ENCODE measurements at regions not wholly inside any gene's neighbourhood (a gene's known extent, or its start where the extent isn't known, plus 50 kb on each side); places are given as distances from the start of the nearest gene placed in this dataset.

DNA sequence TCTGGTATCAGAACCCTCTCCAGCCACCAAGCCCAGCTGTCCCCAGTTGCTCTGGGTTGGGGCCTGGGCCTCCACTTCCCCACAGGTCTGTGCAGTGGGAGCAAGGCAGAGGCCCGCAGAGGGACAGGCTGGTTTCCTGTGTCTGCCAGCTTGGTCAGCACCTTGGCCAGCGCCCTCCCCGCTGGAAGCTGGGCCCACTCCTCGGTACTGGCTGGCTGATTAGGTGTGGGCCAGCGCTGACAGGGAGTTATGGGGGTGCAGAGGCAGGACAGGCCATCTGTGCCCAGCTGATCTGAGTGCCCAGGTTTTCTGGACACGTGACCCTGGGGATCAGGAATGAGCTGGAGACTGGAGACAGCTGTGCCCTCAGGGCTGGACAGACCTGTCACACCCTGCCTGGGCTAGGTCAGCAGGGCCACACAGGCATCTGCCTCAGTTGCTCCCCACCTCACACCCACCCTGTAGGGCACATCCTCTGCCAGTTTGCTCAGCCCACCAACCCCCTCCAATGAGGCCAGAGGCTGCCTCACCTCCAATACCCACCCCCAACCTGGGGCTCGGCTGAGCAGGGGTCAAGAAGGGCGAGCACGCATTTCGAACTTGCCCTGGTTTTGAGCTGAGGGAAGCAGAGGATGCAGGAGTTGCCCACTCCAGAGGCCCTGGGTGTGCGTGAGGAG lies 175.3 kb downstream of the IGLL1 start:
- ChIA-PET CTCF (interaction anchor here (0.6 to 3.4 kb wide), 5 partner anchors 19 to 298 kb away, joined by 3 to 10 read pairs (median 3); no protein-coding TSS in a partner anchor), POLR2A (no interaction called here)
- peaks cover 3% of the 10 kb centered on the region; the same call in 1 of the 2 replicates for H3K4me1 ChIP-seq (ENCODE audit: control insufficient read depth, insufficient read depth, low read length)
- no peaks in the 10 kb centered on the region for H3K9me3 ChIP-seq (ENCODE audit: control insufficient read depth, insufficient read depth, low read depth, low read length)
- TF ChIP-seq, protein P1, sequence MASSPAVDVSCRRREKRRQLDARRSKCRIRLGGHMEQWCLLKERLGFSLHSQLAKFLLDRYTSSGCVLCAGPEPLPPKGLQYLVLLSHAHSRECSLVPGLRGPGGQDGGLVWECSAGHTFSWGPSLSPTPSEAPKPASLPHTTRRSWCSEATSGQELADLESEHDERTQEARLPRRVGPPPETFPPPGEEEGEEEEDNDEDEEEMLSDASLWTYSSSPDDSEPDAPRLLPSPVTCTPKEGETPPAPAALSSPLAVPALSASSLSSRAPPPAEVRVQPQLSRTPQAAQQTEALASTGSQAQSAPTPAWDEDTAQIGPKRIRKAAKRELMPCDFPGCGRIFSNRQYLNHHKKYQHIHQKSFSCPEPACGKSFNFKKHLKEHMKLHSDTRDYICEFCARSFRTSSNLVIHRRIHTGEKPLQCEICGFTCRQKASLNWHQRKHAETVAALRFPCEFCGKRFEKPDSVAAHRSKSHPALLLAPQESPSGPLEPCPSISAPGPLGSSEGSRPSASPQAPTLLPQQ (tag by site-specific recombination; IDR thresholded peaks at IDR 0.05) = peak; percentile 49
- peak; percentile 78; the same call in 1 of the 2 replicates for TF ChIP-seq ZFP69B (tag by site-specific recombination; IDR thresholded peaks at IDR 0.05)
- TF ChIP-seq SETDB1 (IDR thresholded peaks at IDR 0.05; ENCODE audit: insufficient read length, low read length) = no peak
- no peak for TF ChIP-seq ZNF335 (tag by site-specific recombination; conservative IDR thresholded peaks at IDR 0.05)
- TF ChIP-seq REST (tag by site-specific recombination; IDR thresholded peaks at IDR 0.05) = peak; percentile 95
- TF ChIP-seq ZNF561 (tag by site-specific recombination; IDR thresholded peaks at IDR 0.05; ENCODE audit: borderline replicate concordance) = no peak
- no peak for TF ChIP-seq KLF8 (tag by site-specific recombination; IDR thresholded peaks at IDR 0.05)
- TF ChIP-seq BCL11A (tag by site-specific recombination; IDR thresholded peaks at IDR 0.05; ENCODE audit: low read depth) = no peak
- TF ChIP-seq ZNF621 (tag by site-specific recombination; IDR thresholded peaks at IDR 0.05) = no peak
- no peak overlapping the region for H3K27ac ChIP-seq (ENCODE audit: extremely low read depth, low read depth, low read length)
- H3K4me3 ChIP-seq (ENCODE audit: low read depth, low read length) = no peak overlapping the region
- no peaks in the 10 kb centered on the region for H3K36me3 ChIP-seq (ENCODE audit: control insufficient read depth in 2 of 2, insufficient read depth in 1 of 2, low read length in 2 of 2)

- CTCF ChIA-PET = interaction anchor here (0.6 to 3.4 kb wide), 7 partner anchors 10 to 298 kb away, joined by 3 to 10 read pairs (median 4); no protein-coding TSS in a partner anchor
- POLR2A ChIA-PET = no interaction called here
- no peak overlapping the region for H3K27ac ChIP-seq (ENCODE audit: extremely low read depth, low read depth, low read length)
- H3K4me1 ChIP-seq (ENCODE audit: control insufficient read depth, insufficient read depth, low read length) = peaks cover 3% of the 10 kb centered on the region; the same call in 1 of the 2 replicates
- H3K9me3 ChIP-seq (ENCODE audit: control insufficient read depth, insufficient read depth, low read depth, low read length) = no peaks in the 10 kb centered on the region
- no peaks in the 10 kb centered on the region for H3K36me3 ChIP-seq (ENCODE audit: control insufficient read depth in 2 of 2, insufficient read depth in 1 of 2, low read length in 2 of 2)
- H3K4me3 ChIP-seq (ENCODE audit: low read depth, low read length) = no peak overlapping the region
- TF ChIP-seq ZBTB6 (tag by site-specific recombination; IDR thresholded peaks at IDR 0.05) (no peak), ZNF449 (tag by site-specific recombination; IDR thresholded peaks at IDR 0.05) (no peak), ZNF221 (tag by site-specific recombination; IDR thresholded peaks at IDR 0.05; ENCODE audit: borderline replicate concordance) (no peak), ZNF391 (tag by site-specific recombination; IDR thresholded peaks at IDR 0.05; ENCODE audit: borderline replicate concordance, low read depth) (no peak), ZBTB10 (tag by site-specific recombination; IDR thresholded peaks at IDR 0.05) (no peak), EGR2 (tag by site-specific recombination; IDR thresholded peaks at IDR 0.05; ENCODE audit: low read depth) (no peak), BCL11B (tag by site-specific recombination; IDR thresholded peaks at IDR 0.05; ENCODE audit: low read depth) (no peak), BCL11A (tag by site-specific recombination; IDR thresholded peaks at IDR 0.05; ENCODE audit: low read depth) (no peak), ZNF350 (tag by site-specific recombination; IDR thresholded peaks at IDR 0.05) (no peak), ZSCAN16 (tag by site-specific recombination; IDR thresholded peaks at IDR 0.05) (no peak)
- TF ChIP-seq, protein P2, sequence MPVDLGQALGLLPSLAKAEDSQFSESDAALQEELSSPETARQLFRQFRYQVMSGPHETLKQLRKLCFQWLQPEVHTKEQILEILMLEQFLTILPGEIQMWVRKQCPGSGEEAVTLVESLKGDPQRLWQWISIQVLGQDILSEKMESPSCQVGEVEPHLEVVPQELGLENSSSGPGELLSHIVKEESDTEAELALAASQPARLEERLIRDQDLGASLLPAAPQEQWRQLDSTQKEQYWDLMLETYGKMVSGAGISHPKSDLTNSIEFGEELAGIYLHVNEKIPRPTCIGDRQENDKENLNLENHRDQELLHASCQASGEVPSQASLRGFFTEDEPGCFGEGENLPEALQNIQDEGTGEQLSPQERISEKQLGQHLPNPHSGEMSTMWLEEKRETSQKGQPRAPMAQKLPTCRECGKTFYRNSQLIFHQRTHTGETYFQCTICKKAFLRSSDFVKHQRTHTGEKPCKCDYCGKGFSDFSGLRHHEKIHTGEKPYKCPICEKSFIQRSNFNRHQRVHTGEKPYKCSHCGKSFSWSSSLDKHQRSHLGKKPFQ (tag by site-specific recombination; IDR thresholded peaks at IDR 0.05) = no peak
Measured at GRCh38 chr22:23403720-23404688, 176.1 kb downstream of the IGLL1 start.

Measured in HEK293 (cell line).